Stimulated activated CD8-positive, alpha-beta memory T cell treated with anti-CD3 and anti-CD28 coated beads, Interleukin-15, amount 100 ng/mL, for 48 hours (primary cell): ENCODE measurements at regions not wholly inside any gene's neighbourhood (a gene's known extent, or its start where the extent isn't known, plus 50 kb on each side); places are given as distances from the start of the nearest gene placed in this dataset.

Experiments used
- DNase-seq, 2 donors: peaks; one replicate each; pipeline ENCODE4 v3.0.0-alpha.2; 2020; ENCODE audit warnings: low read depth in 2 of 2

DNA sequence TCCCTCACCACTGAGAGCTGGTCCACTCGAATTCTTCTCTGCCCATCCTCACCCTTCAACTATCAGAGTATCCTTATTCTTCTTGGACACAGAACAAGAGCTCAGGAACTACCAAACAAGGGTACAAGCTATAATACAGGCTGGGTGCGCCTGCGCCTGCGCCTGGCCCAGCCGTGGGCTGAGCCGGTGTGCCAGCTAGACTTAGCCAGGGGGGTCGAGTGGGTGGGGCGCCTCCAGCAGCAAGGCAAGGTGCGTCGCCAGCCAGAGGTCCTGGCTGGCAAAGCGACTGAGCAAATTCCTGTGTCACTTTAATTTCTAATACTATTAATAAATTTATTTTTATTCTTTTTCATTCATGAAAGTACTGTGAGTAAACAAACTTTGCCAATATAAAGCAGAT is 1072.6 kb upstream of the PIK3C3 start:
- DNase-seq: no peak

DNA sequence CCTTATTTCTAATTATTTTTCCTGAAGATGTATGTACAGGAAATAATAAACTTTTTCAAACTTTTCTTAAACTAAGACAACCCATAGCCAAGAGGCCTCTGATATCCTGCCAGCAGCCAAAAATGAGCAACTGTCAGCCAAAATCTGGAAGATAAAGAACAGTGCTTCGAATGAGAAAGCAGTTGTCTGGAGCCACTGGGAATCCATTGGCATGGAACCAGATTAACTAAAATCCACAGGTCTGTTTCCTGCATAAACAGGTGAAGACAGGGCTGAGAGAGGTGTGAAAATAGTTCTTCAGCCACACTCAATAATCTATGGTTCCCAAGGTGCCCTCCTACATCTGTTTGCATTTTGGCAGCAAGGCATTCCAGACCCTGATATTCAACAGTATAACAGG is 1076.7 kb upstream of the PIK3C3 start:
- no peak for DNase-seq

DNA sequence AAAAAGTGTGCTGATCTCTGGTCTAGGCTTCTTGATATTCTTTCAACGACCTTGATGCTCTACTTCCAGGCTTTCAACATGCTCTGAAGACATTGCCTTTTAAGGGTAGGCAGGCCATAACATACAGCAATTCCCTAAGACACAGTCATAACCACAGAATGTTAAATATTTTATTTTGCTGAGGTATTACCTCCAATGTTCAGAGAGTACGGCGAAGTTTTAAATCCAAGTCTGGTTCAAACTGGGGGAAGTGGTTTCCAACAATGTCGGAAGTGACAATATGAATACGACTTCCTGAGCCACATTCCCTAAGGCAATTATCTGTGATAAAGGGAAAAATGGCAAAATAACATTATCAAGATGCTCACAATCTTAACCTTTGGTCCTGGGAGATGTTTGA is 1077.9 kb upstream of the PIK3C3 start:
- DNase-seq: no peak

DNA sequence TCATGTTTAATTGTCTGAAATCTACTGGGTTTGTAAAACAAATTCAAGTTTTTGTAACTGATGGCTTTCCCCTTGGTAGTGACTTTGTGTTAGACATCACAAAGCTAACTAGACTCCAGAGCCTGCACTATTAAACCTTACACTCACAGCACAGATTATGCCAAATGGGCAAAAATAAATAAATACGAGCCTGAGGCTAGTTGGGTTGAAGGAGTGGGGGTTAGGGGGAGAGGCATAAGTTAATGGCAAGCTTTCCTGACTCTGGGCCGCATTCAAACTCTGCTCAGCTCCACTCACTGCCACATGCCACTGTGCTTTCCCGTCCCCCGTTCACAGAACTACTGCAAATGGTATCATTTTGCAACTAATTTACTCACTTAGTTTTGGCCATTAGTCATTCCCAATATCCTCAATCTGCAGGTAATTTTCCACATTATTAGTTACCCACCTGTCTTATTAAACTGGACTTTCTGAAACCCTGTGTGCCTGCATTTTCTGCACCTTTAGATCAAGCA is 1079.9 kb upstream of the PIK3C3 start:
- no peak for DNase-seq

DNA sequence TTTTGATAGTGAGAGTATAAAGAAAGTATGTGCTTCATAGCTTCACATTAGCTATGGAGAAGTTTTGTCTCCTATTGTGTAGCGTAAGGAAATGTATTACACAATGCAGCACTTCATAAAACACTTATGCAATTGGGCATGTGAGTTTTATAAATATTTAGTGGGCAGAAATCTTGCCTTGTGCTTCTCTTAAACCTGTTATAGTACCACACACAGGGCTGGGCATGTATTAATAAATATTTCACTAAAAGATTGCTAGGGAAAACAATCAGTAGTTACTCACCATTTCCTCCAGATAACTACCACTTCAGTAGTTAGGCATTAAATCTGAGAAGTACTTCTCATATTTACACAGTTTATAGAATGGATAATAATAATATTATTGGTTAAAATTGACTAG is 1080.8 kb upstream of the PIK3C3 start:
- DNase-seq: no peak

DNA sequence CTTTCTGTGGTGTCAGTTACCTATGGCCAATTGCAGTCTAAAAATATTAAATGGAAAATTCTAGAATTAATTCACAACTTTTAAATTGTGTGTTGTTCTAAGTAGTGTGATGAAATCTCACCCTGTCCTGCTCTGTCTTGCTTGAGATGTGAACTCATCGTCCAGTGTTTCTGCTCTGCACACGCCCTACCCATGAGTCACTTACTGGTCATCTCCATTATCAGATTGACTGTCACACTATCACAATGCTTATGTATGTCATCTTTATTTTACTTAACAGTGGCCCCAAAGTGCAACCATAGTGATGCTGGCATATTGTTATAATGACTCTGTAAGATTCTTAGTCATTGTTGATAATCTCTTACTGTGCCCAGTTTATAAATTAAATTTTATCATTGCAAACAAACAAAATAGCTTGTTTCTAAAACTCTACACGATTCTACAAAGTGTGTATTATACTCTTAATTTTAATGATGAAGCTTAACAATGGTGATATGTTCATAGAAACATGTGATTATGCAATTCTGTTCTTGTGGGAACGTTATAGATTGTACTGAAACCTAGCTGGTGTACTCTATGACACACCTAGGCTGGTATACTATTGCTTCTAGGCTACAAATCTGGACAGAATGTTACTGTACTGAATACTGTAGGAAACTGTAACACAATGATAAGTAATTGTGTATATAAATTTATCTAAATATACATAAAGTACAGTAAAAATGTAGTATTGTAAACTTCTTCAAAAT is 1086.8 kb upstream of the PIK3C3 start:
- DNase-seq: no peak

DNA sequence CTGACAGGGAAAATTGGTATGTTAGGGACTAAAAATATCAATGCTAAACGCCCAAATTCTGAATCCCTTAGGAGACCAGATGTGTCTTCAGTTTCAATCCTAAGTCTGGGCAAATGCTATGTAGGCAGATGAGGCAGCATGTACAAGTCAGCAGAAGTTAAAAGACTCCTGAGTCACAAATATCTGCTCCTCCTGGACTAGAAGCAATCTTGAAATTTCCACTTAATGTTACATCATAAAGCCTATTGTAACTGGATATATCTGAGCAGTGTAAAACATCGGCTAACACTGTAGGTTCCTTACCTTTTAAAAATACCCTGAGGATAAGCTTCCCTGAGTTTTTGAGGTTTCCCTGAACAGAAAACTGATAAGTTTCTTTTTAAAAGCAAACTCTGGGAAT is 1087.6 kb upstream of the PIK3C3 start:
- DNase-seq: no peak

DNA sequence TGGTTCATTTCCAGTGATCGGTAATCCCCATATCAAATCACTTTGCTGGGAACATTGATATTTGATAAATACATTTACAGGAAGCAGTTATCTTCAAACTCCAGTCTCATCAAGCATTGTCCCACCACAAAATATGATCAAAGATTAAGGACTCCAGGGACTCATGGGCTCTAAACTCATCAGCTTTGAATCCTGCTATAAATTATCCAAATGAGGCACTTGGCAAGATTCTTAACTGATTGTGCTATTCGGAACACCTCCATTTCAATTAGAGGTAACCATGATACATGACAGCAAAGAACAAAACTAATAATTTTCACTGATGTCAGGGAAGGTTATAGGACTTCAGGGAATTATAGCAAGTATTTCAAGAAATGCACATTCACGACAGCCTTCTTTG is 1088.1 kb upstream of the PIK3C3 start:
- DNase-seq: no peak

DNA sequence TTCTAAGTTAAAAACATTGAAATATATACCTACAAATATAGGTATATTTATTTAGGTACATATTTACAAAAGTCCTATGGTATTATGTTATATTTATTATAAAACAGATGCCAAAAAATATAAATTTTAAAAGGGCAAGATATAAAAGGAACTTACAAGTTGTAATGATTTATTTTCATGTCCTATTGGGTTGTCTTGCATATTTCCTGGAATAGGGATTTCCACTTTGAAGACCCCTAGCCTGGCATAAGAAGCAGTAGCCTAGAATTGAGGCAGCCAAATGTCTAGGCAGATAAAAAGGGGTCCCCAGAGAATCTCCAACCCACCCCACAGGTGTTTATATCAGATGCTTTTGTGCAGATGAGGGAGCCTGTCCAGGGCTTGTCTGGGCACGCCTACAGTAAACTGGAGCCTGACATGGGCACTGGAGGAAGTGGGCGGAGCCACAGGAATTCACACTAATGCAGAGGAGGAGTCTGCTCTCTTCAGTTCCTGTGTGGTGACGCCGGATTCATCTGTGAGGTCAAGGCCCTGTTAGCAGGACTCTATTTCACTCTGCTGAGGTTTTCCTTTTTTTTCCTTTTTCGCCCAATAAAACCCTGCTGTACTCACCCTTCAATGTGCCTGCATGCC is 1088.9 kb upstream of the PIK3C3 start:
- no peak for DNase-seq

DNA sequence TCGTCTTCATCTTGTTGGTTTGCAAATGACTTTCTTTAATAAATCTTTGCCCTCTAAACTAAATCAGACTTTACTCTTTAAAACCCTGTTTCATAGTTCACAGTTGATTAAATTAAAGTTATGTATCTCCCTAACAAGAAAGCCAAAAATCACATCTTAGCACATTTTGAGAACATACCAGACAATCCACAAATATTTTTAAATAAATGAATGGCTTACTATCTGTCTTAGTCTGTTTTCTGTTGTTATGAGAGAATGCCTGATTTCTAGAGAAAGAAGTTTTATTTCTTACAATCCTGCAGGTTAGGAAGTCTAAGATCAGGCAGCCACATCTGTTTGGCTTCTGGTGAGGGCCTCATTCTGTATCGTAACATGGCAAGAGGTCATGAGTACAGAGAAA is 1090.2 kb upstream of the PIK3C3 start:
- no peak for DNase-seq

DNA sequence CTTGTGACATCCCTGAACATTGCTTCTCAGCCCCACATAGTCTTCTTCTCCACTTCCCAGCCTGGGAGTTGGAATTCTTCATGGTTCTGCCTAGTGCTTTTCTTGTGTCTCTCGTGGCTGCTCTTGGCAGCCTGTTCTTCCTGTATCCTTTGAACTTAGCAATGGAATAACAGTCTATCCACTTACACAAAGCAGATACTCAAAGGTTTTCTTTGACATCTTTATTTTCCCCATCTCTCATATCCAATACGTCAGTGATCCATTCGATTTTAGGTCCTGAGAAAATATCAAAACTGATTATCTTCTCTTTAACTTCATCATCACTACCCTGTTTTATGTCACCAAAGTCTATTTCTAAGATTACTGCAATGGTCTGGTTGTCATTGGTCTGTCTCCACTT is 1091.2 kb upstream of the PIK3C3 start:
- DNase-seq: no peak

DNA sequence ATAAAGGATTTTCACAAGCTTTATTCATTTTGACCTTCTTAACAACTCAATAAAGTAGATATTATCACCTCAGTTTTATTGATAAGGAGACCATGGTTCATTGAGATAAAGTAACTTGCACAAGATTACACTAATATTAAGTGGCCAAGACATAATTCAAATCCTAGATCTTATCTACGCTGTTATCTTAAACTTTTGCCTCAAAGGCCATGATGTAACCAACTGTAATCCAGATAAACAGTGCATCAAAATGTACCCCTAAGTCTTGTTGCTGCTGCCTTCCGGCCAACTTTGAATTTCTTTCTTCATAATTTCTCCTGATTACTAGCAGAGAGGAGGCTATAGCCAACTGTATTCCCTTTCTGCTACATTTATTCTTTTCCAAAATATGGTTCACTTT is 1094.8 kb upstream of the PIK3C3 start:
- no peak for DNase-seq

DNA sequence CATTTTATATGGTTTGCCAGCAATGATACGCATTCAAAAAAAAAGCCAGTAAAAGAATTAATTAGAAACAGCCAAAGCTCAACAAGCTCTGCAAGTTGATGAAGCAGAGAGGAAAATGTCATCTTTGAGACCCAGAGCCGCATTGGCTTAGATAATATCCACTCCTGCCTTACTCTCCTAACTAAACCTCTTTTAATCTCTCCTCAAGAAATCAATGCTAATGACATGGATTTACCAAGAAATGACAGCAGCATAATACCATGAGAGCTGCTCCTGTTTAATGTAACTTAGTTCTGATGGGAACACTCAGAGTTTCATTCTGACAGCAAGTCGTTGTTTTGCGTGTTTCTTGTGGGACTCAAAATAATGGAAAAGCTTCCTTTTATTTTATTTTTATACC is 1099.4 kb upstream of the PIK3C3 start:
- no peak for DNase-seq

DNA sequence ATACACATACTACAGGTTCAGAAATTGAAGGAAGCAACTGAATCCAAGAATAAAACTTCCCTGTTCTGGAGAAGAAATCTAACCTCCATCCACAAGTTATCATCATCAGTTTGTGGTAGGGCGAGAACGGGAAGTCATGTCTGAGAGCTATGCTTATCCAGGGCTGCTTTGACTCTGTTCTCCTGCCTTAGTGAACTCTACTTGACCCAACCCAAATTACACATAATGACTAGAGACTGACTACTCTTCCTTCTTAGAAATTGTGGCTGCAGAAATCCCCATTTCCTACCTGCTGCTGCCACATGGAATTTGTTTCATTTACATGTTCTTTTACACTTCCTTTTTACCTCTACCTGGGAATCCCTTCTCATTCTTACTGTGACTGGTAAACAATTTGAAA is 1102.6 kb upstream of the PIK3C3 start:
- no peak for DNase-seq

DNA sequence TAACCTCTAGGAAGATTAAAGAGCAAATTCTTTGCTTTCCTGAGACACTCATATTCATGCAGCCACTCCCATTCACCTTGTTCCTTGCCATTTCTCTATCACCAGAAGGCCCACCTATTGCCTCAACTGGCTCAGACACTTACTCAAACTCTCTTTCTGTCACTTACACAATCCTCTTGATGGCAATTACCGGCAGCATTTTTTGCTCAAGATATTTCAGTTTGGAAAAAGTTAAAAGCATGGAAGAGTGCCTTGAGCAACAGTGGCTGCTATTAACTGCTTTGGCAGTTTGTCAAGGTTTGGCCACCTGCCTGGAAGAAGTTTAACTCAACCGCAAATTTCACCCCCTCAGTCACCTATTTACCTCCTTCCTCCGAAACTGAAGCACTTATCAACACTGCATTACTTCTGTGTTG is 1104.0 kb upstream of the PIK3C3 start:
- no peak for DNase-seq

DNA sequence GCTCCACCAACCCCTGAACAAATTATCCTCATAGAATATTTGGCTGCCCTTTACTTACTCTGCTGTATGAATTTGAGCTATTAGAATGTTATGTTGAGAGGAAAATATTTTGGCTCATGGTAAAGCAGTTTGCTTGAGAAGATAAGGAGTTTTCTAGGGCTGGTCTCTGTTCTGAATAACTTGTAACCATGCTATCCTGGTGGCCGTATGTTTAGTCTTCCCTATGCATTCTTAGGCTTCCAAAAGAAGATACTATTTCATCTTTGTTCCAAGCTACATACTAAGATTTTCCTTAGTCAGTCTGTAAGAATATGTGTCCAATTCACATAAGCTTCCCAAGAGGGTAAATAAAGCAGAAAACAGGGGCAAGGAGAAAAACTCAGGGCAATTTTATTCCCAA is 1105.1 kb upstream of the PIK3C3 start:
- DNase-seq: no peak

DNA sequence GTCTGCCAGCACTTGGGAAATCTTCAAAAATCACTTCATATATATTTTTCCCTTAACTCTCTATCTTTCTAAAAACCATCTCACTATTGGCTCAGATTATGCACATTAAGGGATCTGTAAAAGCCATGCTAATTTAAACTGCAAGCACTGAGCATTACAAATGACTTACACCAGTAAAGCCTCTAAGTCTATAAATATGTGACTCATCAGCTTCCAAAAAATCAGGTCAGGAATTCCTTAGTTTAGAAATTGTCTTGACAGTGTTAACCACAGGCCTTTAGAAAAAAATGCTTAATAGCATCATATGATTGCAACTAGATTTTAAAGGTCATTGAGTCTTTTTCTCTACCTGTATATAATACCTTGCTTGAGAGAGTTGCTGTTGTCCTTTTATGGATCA is 1113.6 kb upstream of the PIK3C3 start:
- DNase-seq: no peak

DNA sequence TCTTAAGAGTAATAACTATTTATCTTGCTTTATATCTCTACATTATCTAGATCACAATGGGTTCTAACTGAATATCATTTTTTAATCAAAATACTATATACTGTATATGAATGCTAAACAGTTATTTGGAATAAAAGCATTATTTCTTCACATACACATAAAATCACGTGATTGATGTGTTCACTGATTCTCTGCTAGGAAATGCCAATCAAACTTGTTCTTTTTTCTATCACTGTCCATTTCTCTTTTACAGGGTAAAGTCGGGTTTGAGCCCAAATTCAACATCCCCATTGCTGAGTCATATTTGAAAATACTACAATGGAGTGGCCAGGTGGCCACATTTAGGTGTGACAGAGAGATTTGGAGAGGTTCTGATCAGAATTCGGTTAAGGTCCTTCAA is 1114.0 kb upstream of the PIK3C3 start:
- DNase-seq: no peak

DNA sequence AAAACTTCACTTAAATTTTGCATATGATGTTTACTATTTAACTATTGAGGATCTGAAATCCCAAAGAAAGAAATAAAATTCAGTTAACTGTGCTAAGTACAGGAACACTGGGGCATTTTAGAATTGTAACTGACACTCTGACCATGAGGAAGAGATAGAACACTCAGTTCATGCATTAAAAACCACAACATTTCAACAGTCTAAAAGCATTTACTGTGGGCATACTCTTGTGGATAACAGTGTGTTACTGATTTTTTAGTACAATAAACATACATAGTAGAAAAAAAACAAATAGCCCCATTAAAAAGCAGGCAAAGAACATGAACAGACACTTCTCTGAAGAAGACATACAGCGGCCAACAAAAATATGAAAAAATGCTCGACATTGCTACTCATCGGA is 1122.7 kb upstream of the PIK3C3 start:
- no peak for DNase-seq

DNA sequence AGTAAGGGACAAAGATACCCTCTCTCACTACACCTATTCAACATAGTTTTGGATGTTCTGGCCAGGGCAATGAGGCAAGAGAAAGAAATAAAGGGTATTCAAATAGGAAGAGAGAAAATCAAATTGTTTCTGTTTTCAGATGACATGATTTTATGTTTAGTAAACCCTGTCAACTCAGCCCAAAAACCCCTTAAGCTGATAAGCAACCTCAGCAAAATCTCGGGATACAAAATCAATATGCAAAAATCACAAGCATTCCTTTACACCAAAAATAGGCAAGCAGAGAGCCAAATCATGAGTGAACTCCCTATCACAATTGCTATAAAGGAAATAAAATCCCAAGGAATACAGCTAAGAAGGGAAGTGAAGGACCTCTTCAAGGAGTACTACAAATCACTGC is 1130.7 kb upstream of the PIK3C3 start:
- no peak for DNase-seq

DNA sequence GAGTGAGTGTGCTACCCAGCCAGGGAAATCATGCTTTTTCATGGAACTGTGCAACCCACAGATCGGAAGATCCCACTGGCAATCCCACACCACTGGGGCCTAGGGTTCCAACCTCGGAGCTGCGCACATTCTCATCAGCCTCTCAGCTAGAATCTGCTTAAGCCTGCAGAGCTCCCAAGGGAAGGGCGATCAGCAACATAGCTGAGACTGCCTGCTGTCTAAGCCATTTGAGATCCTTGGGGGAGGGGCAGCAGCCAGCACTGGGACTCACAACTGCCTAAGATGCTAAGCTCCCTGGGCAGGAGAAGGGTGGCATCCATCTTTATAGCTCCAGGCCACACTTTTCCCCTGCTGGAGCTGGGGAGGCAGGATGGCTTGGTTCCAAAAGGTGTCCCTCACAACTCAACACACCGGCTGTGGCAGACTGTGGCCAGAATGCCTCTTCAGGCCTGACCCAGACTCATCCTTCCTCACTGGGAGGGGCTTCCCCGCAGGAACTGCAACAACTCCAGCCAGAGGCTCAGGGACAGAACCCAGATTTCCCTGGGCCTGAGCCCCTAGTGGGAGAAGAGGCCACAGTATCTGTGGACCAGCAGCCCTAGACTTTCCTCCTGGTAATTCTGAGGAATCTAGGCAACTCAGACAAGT is 1133.3 kb upstream of the PIK3C3 start:
- no peak for DNase-seq

DNA sequence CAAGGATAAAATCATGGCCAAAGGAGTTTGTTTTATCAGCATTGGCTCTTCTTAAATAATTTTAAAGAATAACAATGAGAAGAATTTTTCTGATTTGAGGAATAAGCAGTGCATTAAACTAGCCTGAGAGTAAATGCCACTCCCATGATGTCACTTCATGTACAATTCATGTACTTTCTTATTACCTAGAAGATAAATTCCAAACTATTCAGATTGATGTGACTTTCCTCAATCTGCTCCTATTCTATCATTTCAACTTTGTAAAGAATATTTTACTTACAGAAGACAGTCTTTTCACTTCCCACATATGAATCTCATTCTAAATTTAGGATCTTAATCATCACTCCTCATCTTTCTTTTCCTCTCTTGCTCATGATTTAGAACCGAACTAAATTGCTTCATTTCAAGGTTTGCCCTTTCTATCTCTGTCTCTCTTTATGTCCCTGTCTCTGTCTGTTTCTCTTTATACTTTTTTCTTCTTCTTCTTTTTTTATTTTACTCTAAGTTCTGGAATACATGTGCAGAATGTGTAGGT is 1142.0 kb upstream of the PIK3C3 start:
- DNase-seq: no peak

DNA sequence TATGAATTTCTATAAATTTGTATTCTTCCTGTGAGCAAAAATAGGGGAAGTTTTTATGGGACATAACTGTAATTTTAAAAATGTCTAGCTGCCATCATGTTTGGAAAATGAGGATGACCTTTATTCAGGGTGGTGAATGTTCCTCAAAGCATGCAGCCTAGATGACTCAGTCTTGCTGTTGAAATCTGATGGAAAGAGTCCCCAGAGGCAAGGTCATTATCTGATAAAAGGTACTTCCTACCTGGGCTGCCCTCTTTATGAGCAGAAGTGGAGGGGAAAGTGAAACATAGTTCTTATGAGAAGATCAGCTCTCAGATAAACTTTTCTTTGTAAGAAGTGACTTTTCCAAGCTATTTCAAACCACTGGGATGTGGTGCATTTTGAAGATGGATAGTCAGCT is 1144.7 kb upstream of the PIK3C3 start:
- no peak for DNase-seq
